ENCODE measurements at regions not wholly inside any gene's neighbourhood (a gene's known extent, or its start where the extent isn't known, plus 50 kb on each side); places are given as distances from the start of the nearest gene placed in this dataset.

DNA sequence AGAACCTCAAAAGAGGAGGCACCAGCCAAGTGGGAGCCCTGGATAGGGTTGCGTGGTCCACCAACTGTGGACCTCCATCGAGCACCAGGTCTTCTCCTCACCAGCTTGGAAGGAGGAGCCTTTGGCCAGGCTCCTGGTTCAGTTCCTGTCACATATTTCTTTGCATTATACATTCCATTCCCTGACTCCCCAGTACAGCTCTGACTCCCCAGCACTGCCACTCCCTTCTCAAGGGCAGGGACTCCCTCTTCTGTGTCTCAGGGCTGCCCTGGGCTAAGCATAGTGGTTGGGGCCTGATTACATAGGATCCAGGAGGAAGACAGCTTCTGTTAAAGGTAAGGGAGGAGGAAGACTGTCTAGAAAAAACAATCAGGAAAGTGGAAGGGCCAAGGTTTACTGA, 91.1 kb downstream of the MRPL14 start:
- TF ChIP-seq CTCF (IDR thresholded peaks at IDR 0.05) = no peak
- H3K27ac ChIP-seq = no peak overlapping the region
- no peak overlapping the region for H3K4me3 ChIP-seq
- peak; percentile 58 for DNase-seq (ENCODE audit: low spot score)

- TF ChIP-seq CTCF (IDR thresholded peaks at IDR 0.05) = no peak
- Histone ChIP-seq H3K27ac (no peak overlapping the region), H3K4me3 (no peak overlapping the region)
- peak; percentile 40 for DNase-seq (ENCODE audit: low spot score)
These were observed 91.6 kb downstream of the MRPL14 start for GRCh38 chr6:44035621-44036020.

DNA sequence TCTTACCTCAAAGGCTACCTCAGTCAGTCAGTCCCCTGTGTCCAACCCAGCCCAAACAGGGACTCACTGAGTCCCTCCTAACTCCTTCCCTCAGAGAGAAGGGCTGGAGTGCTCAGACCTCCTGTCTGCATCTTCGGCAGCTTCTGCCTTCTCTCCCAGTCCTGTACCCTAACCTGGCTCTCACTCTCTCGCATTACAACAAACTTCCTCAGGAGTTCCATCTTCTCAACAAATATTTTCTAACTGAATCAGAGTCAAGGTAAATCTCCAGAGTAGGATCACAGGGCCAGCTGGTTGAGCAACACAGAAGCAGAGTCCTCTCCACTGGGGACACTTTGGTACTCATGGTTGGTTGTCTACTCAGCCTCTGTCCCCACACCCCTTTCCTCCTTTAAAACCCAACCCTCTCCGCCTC, 92.3 kb downstream of the MRPL14 start:
- DNase-seq (ENCODE audit: low spot score) = peak; percentile 35
- no peak overlapping the region for H3K27ac ChIP-seq
- no peak for TF ChIP-seq CTCF (IDR thresholded peaks at IDR 0.05)

DNA sequence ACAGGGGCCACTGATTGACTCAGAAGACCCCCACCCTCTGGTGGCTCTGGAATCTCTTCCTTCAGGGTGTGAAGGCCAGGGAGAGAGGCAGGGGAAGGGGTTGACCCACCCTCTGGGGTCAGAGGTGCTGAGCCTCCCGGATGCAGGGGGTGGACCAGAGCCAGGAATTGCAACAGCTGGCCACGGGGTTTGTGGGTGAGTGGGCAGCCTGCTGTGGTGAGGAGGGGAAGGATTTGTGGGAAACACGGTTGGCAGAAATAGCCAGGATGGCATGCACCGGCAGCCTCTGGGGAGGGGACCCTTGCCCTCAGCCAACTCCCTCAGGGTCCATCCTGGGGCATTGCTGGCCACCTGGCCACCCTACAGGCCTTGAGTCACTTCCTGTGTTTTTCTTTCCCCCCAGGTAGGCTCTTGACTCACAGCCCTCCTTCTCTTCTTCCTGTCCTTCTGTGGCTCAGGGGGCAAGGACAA, 92.8 kb downstream of the MRPL14 start:
- no peak overlapping the region for H3K27ac ChIP-seq
- H3K4me3 ChIP-seq = no peak overlapping the region
- peak; percentile 57 for DNase-seq (ENCODE audit: low spot score)
- no peak for TF ChIP-seq CTCF (IDR thresholded peaks at IDR 0.05)

More for the DNA sequence above, 92.3 kb downstream of the MRPL14 start:
- no peak overlapping the region for H3K4me3 ChIP-seq

- no peak for TF ChIP-seq CTCF (IDR thresholded peaks at IDR 0.05)
- DNase-seq (ENCODE audit: low spot score) = peak; percentile 56
- Histone ChIP-seq H3K27ac (no peak overlapping the region), H3K4me3 (no peak overlapping the region)
These were observed 96.3 kb downstream of the MRPL14 start for GRCh38 chr6:44030812-44031454.

DNA sequence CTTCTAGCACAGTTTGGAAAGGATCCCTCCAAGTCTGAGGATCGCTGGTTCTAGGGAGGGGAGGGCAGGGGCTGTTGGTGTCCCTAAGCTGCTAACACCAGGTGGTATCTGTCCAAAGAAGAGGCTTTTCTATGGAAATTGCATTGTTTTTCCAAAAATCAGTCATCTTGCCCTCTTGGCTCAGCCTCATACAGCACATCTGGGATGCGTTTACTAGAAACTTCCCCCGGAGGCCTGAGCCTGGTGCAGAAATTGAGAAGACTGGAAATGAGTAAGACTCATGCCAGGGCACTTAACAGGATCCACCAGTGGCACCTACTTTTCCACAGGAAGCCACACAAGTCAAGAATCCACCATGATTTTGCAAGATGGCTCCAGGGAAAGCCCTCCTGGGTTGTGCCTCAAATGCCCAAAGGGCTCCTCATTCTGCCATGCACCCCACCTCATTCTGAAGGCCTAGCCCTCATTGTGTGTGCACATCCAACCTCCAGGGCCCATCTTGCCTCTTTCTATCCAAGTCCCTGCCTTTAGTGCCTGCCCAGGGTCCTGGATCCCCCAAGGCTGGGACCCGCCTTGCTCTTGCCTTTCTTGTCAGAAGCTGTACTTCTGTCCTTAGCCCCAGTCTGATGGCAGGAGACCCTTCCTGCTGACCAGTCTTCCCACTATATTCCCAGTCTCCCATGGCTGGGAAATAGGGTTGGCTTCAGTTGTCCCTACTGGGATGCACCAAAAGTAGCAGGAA, 97.6 kb downstream of the MRPL14 start:
- DNase-seq (ENCODE audit: low spot score) = no peak
- no peak overlapping the region for H3K27ac ChIP-seq
- no peak for TF ChIP-seq CTCF (IDR thresholded peaks at IDR 0.05)
- no peak overlapping the region for H3K4me3 ChIP-seq

All from coronary artery (tissue), 2 donors.